HG03039 (cell line): ENCODE measurements at regions not wholly inside any gene's neighbourhood (a gene's known extent, or its start where the extent isn't known, plus 50 kb on each side); places are given as distances from the start of the nearest gene placed in this dataset.
A peak's percentile ranks its signal among the peaks of the same experiment; 100 is the strongest.

ENCODE experiments used
- ATAC-seq: cut with Tn5 transposase; IDR thresholded peaks from one replicate; pipeline ENCODE4 v1.9.1; 2021; ENCODE audit warnings: mild to moderate bottlenecking, moderate library complexity; ENCODE audit not compliant: unreplicated experiment

GRCh38 chr2:48098539-48098938, 192.2 kb upstream of the FBXO11 start:
- ATAC-seq: no peak

DNA sequence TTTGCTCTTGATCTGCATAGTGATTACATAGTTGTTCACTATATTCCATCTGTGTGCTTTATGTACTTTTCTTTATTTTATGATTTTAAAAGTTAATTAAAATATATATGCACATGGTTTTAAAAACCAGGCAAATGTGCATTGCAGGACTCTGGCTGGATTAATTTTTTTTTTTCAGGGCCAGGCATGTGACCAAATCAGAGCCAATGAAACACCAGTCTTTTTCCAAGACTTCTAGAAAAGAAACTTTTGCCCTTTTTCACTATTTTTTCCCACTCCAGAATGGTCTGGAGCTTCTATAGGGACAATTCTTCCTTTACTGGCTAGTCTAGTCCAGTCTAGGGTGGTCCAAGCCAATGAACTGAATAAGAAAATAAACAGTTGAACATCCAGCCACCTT, 198.1 kb upstream of the FBXO11 start:
- ATAC-seq: no peak

DNA sequence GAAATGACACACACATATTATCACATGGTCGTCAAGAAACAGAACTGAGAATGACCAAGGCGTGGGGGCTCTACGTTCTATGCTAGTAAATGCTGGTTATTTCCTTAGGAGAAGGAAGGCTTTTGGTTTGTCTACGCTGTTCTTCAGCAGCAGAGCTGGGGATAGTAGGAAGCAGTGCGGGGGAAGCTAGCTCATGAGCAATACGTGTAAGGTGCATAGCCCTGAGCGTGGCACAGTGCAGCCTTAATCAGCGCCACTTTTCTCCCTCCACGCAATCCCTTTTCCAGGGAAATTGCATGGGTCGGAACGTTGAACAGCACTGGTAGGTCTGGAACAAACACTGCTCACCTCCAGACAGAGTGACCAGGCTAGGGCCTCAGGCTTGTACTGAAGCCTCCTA, 199.6 kb upstream of the FBXO11 start:
- no peak for ATAC-seq

DNA sequence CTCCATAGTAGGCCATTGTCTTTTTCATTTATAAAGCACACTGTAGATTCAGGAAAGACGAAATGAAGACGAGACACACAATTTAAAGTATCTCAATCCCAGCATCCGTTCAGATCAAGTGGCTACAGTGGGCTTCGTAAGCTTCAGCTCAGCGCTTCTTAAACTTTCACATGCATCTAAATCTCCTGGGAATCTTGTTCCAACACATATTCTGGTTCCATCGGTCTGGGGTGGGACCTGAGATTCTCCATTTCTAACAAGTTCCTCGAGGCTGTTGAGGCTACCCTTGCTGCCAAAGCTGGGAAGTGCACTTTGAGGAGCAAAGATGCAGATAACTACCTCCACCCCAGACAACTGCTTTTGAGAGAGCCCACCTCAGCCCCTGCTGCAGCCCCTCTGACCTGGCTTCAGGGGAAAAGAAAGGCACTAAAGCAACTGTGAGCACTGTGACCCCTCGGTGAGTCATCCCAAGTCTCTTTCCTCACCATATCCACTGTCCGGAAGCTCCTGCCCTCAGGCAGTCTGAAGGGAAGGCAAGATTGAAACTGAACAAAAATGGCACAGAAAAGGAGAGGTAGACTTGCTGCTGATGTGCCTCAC, 201.1 kb upstream of the FBXO11 start:
- no peak for ATAC-seq

DNA sequence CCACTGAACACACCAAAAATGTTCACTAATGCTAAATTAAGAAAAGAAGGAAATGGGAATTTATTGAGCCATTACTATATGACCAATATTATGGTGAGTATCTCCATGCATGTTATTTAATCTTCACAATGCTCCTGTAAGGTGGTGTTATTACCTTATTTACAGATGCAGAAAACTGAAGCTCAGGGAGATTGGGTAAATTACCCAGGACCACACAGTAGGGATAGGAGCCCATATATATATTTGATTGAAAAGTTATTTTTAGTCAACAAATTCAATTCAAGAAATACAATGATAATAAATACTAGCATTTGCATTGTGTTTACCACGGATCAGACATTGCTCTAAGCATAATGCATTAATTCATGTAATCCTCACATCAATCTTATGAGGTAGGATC, 202.2 kb upstream of the FBXO11 start:
- ATAC-seq: no peak

DNA sequence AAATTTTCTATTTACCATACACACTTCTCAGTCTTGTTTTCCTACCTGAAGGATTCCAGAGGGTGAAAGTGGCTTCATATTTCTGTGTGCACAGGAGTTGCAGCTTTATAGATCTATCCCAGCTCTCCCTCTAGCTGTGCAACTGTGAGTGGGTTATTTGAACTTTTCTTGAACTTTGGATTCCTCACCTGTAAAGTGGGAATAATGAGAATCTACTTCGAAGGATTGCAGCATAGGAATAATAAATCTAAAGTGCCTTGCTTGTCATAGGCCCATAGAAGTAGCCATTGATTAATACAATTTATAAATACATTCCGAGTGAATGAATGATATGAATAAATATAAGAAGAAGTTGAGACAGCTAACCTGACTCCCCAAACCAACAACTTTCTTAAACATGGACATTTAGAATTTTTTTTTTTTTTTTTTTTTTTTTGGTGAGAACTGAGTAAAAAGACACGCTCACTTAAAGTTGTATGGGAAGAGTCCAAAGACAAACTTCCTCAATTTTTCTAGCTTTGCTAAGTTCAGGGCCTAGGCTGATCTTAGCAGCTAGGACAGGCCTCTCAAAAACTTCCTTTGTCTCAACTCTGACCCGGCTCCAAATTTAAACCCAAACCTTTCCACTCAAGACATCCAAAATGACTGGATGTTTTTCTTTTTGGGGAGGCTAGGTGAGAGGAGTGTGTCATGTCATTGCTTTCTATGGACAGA, 203.3 kb upstream of the FBXO11 start:
- no peak for ATAC-seq

DNA sequence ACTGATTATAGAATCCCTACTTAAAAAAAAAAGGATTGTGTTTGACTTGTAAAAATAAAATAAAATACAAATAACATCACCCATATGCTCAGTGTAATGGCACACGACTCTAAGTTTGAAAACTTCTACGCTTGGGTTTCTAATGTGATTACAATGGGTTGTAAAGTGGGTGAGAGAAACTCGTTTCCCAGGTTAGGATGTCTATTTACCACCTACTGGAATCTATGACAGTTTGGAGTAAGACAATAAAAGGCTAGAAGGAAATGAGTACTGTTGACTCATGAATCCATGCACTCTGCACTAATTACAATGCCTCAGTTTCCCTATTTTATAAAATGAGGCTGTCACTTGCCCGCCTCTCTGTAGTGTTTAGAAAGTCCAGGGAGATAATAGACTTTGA, 204.0 kb upstream of the FOXN2 start:
- ATAC-seq: no peak

DNA sequence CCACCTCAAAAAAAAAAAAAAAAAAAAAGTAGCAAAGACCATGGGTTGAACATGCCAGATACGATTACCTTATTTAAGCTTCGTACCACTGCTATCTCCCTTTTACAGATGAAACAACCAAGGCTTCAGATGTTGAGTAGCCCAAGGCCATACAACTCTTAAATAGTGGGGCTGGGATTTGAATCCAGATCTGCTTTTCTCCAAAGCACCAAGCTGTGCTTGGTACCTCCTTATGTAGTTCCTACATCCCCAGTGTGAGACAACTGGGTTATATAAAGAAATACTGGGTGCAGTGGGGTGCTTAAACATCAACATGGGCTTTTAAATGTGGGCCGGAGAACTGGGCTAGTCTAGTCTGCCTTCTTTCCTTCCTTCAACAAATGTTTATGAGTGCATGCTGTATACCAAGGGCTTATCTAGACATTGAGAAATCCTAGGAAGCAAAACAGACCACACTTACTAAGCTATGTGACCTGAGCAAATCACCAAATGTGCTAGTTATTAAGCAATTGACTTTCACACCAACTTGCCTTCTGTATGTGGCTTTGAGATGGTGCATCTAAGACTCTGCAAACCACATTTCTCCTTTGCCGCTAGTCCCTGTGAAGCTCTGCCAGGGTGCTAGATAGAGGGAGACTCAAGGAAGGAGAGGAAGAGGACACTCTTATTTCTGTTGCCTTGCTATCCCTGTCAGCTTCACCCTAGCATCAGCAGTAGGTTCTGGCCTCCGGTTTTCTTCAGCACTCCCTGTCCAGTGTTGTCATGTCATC, 201.4 kb upstream of the FOXN2 start:
- ATAC-seq: no peak

- ATAC-seq: no peak
These were observed 200.7 kb upstream of the FOXN2 start for GRCh38 chr2:48113767-48114166.

GRCh38 chr2:48114256-48114655, 200.2 kb upstream of the FOXN2 start:
- ATAC-seq: peak; percentile 43

DNA sequence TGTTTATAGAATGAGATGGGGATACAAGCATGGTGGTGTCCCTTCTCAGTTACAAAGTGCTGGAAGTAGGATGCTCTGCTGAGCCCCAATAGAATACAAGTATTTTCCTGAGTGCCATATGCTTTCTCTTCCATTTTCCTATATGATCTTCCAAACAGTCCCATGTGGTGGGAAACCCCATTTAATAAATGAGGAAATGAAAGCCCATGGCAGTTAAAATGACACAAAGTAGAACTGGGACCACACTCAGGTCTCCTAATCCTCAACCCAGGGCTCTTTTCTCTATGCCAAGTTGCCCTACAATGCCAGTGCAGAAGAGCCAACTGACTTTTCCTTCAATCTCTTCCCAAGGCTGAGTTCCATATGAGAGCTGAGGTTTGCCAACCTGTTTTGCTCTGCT, 198.0 kb upstream of the FOXN2 start:
- no peak for ATAC-seq

DNA sequence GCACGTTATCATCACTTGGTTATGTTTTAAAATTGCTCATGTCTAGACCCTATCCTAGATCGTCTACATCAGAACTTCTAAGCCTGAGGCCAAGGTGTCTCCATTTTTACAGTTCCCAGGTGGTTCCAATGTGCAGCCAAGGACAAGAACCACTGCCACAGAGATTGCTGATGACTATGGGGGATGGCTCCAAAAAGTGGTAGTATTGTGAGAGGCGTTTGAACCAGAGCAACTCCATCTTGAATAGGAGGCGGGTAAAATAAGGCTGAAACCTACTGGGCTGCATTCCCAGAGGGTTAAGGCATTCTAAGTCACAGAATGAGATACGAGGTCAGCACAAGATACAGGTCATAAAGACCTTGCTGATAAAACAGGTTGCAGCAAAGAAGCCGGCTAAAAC, 195.6 kb upstream of the FOXN2 start:
- no peak for ATAC-seq

DNA sequence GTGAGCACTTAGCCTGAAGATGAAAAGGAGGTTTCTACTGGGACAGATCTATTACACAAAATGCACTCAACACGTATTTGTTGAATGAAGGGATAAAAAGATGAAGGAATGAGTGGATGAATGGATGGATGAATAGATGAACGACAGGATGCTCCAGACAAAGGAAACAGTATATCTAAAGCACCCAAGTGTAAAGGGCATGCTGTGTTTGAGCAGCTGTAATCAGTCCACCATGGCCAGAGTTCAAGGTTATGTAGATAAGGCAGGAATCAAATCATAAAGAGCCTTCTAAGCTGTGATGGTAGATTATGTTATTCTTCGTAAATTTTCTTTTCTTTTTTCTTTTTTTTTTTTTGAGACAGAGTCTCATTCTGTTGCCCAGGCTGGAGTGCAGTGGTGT, 194.4 kb upstream of the FOXN2 start:
- ATAC-seq: no peak

- no peak for ATAC-seq
These were observed 193.7 kb upstream of the FOXN2 start for GRCh38 chr2:48120759-48121242.

DNA sequence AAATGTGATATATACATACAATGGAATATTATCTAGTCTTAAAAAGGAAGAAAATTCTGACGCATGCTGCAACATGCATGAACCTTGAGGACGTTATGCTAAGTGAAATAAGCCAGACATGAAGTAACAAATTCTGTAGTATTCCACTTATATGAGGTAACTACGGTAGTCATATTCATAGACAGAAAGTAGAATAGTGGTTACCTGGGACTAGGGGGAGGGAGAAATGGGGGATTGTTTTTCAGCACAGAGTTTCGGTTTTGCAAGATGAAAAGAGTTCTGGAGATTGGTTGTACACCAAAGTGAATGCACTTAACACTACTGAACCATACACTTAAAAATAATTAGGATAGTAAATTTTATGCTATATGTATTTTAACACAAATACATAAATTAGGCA, 192.3 kb upstream of the FOXN2 start:
- ATAC-seq: no peak

DNA sequence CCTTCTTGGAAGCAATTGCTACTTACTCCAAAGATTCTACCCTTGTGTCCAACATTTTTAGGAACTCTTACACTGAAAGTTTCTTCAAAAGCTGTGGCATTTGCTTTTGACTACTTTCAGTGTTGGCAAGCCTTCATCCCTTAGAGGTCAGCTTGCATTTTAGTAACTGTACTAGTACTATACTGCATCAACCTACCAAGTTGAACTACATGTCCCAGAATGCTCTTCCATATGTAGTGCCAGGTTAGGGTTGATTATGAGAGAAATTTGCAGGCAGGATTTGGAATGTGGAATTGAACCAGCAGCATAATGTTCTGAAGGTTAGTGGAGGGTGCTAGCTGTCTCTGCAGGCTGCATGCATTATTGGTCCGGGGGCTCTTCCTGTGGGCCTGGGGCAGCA, 189.9 kb upstream of the FOXN2 start:
- no peak for ATAC-seq

DNA sequence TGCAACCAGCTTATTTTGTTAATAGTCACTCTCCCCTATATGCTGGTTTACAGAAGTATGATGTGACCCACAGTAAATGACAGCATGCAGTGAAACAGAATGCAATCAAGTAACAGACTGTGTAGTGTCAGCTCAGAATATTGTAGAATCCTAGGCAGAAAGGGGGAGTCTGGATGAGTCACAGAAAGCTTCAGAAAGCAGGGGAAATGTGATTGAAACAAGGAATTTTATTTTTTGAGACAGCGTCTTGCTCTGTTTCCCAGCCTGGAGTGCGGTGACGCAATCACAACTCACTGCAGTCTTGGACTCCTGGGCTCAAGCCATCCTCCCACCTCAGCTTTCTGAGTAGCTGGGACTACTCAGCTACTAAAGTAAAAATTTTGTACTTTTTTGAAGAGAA, 188.3 kb upstream of the FOXN2 start:
- ATAC-seq: no peak

DNA sequence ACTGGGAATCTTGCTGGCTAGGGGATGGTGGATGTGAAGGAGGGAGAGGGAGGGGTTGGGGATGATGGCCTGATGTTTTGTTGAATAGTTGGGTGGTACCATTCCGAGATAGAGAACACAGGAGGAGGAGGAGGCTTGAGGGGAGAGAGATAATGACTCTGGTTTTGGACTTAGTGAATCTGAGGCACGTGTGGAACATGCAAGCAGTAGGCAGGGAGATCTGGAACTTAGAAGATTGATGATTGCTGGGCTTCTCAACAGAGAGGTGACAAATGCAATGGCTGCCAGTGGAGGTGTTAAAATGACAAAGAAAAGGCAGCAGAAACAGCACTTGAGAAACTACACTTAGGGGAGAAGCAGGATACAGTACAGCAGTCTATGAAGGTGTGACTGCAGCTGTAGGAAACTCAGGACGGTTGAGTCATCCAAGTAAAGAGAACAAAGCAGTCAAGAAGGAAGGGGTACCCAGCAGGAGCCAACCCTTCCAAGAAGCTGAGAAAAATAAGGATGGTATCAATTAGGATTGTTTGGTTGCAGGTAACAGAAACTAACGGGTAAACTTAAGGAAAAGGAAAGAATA, 186.8 kb upstream of the FOXN2 start:
- no peak for ATAC-seq

DNA sequence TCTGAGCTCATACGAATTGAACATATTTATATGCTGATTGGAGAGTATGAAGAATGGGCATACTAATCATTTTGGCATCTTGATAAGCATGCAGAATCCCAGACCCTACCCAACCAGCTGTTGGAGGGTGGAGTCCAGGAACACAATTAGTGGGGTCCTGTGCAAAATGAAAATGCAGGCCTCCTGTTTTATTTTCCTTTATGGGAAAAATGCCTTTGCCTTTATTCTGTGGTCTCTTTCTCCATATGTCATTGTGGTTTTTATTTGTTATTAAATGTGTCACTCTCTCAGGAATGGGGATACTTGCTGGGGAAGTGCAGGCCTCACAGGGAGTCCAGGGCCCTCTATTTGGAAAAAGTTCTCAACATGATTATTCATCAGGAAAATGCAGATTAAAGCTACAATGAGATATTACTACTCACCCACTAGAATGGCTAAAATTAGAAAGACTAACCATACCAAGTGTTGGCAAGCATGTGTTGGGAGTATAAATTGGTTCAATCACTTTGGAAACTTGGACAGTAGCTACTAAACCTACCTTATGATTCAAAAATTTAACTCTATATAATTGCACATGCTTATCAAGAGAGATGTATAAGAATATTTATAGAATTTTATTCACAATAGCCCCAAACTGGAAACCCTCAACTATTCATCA, 185.1 kb upstream of the FOXN2 start:
- no peak for ATAC-seq

- ATAC-seq: no peak
These were observed 182.8 kb upstream of the FOXN2 start for GRCh38 chr2:48131539-48132270.

DNA sequence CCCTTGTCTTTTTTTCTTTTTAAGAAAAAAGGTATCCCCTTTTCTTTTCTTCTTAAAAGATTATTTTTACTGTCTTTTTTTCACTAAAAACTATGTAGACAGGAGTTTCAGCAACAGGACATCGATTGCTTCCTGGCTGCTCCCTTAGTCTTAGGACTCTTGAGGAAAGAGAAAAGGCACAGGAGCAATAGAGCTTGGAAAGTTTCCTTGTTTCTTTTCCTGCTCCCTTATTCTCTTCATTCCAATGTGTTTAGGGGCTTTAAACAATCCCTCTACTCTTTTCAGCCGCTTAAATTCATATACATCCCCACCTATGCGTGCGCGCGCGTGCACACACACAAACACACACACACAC, 182.2 kb upstream of the FOXN2 start:
- no peak for ATAC-seq
